ENCODE measurements at regions not wholly inside any gene's neighbourhood (a gene's known extent, or its start where the extent isn't known, plus 50 kb on each side); places are given as distances from the start of the nearest gene placed in this dataset.
"Not testable (repeated sequence)": the region's sequence is repeated elsewhere in the genome, so short reads cannot be mapped to it uniquely, and the experiment has no call there.

DNA sequence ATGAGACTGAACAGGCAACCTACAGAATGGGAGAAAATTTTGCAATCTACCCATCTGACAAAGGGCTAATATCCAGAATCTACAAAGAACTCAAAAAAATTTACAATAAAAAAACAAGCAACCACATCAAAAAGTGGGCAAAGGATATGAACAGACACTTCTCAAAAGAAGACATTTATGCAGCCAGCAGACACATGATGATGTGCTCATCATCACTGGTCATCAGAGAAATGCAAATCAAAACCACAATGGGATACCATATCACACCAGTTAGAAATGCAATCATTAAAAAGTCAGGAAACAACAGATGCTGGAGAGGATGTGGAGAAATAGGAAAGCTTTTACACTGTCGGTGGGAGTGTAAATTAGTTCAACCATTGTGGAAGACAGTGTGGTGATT, 51.7 kb upstream of the PAXBP1 start:
- DNase-seq (ENCODE audit: low read depth) = not testable (repeated sequence)

DNA sequence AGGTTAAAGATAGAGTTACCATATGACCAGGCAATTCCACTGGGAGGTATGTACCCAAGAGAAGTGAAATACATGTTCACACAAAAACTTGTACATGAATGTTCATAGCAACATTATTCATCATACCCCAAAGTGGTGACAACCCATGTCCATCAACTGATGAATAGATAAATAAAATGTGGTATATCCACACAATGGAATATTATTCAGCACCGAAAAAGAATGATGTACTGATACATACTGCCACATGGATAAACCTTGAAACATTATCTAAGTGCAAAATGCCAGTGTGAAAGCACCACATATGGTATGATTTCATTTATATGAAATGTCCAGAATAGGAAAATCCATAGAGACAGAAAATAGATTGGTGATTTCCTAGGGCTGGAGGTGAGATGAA, 53.4 kb upstream of the PAXBP1 start:
- DNase-seq (ENCODE audit: low read depth) = no peak

DNA sequence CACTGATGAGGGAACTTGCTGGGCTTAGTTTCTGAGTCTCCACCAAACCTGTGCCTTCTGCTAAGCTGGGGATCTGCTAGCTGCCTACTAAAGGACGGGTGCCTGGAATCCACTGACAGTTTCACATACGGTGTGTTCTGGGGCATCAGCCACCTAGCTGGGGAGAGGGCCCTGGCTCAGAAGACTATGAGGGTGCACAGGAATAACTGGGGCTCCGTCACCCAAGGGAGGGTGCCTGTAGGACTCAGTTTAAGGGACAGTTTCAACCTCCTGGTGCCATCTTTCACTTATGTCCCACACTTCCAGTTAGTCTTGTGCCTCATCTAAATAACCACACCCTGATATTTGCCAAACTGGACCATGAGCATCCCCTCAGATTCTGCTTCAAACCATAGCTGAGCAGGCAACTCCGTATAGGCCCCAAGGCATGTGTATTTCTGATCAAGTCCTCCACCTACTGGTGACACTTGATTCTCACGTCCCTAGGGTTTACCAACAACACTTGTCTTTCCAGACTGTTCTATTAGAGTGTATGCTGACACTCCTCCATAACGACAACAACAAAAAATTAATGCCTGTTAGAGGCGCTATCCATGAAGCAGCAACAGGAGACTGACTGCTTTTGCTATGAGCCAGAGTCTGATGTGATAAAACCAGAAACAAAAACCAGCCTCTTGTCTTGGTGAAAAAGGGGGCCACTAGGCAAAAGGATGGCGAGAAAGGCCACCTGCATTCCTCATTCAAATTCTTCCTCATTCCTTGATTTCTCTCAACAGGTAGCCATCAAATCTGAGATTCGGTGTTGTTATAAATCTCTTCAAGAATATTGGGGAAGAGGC, 55.0 kb upstream of the PAXBP1 start:
- DNase-seq (ENCODE audit: low read depth) = peak; percentile 64

DNA sequence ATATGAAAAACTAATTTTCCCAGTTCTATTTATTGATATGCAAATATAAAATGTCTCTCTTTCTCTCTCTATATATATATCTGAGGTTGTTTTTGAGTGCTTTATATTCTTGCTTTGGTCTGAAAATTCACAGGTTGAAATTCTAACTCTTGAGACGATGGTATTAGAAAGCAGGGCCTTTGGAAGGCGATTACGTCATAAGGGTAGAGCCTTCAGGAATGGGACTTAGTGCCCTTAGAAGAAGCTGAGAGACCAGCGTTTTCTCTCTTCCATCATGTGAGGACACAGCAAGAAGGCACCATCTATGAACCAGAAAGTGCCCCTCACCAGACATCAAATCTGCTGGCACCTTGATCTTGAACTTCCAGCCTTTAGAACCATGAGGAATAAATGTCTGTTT, 57.4 kb upstream of the PAXBP1 start:
- no peak for DNase-seq (ENCODE audit: low read depth)

- DNase-seq (ENCODE audit: low read depth) = no peak
Observed at GRCh38 chr21:32829504-32829903, 57.9 kb upstream of the PAXBP1 start.

DNA sequence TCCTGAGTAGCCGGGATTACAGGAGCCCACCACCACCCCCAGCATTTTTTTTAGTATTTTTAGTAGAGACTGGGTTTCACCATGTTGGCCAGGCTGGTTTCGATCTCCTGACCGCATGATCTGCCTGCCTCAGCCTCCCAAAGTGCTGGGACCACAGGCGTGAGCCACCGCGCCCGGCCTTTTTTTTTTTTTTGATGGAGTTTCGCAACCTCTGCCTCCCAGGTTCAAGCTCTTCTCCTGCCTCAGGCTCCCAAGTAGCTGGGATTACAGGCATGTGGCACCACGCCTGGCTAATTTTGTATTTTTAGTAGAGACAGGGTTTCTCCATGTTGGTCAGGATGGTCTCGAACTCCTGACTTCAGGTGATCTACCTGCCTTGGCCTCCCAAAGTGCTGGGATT, 60.2 kb upstream of the PAXBP1 start:
- DNase-seq (ENCODE audit: low read depth) = not testable (repeated sequence)

DNA sequence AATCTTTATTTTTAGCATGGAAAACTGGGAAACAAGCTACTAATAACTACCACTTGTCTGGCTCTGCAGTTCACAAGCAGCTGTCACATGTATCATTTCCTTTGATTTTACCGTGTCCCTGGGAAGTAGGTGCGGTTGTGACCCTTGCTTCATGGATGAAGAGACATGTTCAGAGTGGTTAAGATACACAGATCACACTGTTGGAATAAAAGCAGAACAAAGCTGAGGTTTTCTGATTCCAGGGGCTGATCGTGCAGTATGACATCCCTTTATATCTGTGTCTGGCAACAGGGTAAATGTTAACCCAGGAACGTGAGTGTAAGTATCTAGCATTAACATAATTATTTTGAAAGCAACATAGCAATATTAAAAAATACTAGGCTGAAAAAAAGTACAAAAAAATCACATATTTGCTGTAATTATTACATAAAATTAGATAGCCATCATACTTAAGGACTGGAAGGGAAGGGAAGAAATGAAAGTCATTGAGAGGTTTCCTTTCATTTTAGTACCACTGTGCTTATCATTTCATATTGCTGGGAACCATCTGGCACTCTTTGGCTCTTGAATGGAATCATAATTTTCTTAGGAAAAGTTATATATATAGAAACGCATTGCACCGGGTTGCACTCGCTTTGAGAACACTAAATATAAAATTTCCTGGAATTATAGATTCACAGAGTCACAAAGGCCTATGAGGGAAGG, 62.8 kb upstream of the PAXBP1 start:
- no peak for DNase-seq (ENCODE audit: low read depth)

GRCh38 chr21:32834916-32835235, 63.3 kb upstream of the PAXBP1 start:
- no peak for DNase-seq (ENCODE audit: low read depth)

GRCh38 chr21:32842146-32842545, 70.6 kb upstream of the PAXBP1 start:
- no peak for DNase-seq (ENCODE audit: low read depth)

- DNase-seq (ENCODE audit: low read depth) = no peak
Observed at GRCh38 chr21:32843561-32843960, 72.0 kb upstream of the PAXBP1 start.

DNA sequence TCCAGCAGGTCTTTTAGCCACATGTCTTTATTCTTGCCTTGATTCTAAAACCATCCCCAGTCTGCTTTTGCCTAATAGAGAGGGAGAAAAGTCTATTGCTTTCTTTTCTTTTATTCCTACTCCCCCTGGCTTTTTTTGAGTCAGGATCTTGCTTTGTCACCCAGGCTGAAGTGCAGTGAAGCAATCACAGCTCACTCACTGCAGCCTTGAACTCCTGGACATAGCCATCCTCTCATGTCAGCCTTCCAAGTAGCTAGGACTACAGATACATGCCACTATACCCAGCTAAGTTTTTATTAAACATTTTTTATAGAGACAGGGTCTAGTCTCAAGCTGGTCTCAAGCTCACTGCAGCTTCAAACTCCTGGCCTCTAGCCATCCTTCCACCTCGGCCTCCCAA, 72.5 kb upstream of the PAXBP1 start:
- DNase-seq (ENCODE audit: low read depth) = no peak

- peak; percentile 83 for DNase-seq (ENCODE audit: low read depth)
Observed at GRCh38 chr21:32844653-32845436, 73.3 kb upstream of the PAXBP1 start.

GRCh38 chr21:32858628-32859027, 87.1 kb upstream of the PAXBP1 start:
- DNase-seq (ENCODE audit: low read depth) = no peak

- DNase-seq (ENCODE audit: low read depth) = no peak
Observed at GRCh38 chr21:32860399-32860798, 88.8 kb upstream of the PAXBP1 start.

GRCh38 chr21:32861866-32862265, 90.3 kb upstream of the PAXBP1 start:
- peak; percentile 87 for DNase-seq (ENCODE audit: low read depth)

GRCh38 chr21:32867597-32867996, 96.0 kb upstream of the PAXBP1 start:
- DNase-seq (ENCODE audit: low read depth) = no peak

GRCh38 chr21:32868631-32869454, 97.3 kb upstream of the PAXBP1 start:
- DNase-seq (ENCODE audit: low read depth) = no peak

DNA sequence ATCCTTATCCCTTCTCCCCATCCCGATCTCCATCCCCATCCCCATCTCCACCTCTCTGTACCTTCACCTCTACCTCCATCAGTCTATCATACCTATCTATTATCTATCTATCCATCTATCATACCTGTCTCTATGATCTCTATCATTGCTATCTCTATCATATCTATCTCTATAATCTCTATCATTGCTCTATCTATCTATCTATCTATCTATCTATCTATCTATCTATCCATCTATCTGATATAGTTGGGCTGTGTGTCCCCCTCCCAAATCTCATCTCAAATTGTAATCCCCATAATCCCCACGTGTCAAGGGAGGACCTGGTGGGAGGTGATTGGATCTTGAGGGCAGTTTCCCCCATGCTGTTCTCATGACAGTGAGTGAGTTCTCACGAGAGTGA, 97.9 kb upstream of the PAXBP1 start:
- DNase-seq (ENCODE audit: low read depth) = no peak

- no peak for DNase-seq (ENCODE audit: low read depth)
Observed at GRCh38 chr21:32876426-32876825, 104.9 kb upstream of the PAXBP1 start.

DNA sequence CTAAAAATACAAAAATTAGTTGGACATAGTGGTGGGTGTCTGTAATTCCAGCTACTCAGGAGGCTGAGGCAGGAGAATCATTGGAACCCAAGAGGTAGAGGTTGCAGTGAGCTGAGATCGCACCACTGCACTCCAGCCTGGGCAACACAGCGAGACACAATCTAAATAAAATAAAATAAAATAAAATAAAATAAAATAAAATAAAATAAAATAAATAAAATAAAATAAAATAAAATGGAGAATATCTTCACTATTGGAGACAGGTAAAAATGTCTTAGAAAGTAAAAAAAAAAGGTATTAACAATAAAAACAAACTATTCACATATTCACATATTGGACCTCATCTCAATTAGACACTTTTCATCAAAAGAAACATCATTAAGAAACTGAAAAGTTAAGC, 106.3 kb upstream of the PAXBP1 start:
- not testable (repeated sequence) for DNase-seq (ENCODE audit: low read depth)

DNA sequence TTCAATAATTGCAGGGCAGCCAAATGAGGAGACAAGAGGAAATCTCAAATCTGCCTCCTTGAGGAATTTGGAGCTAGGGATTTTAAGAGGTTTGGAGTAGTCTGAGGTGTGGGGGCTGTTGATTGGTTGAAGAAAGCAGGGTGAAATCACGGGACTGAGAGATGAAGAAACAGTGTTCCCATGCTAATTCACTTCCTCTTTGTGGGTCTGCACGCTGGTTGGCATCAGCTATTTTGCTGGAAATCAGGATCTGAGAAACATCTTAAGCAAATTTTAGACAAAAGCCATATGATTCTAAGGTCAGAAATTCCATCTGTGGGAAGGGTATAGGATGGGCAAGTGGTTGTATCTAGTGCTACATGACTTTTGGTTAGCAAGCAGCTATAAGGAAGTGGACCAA, 107.1 kb upstream of the PAXBP1 start:
- no peak for DNase-seq (ENCODE audit: low read depth)

DNA sequence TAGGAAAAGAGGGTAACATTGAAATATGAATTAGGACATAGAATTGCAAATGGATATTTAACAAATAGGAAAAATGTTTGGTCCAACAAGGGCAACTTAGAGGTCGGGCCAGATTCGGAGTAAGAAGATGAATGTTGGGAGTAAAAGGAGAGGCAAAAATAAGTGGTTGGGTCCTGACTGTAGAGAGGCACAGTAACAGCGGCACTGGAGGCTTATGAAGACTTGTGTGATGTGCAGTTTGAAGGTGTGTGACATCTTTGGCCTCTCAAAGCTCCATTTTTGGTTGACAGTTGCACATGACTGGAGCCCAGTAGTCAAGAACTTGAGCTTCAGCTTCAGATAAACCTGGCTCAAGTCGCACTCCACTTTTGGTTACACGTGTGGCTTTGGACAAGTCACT, 109.9 kb upstream of the PAXBP1 start:
- no peak for DNase-seq (ENCODE audit: low read depth)
